Hematopoietic multipotent progenitor cell (in vitro differentiated cells): ENCODE measurements at regions not wholly inside any gene's neighbourhood (a gene's known extent, or its start where the extent isn't known, plus 50 kb on each side); places are given as distances from the start of the nearest gene placed in this dataset.

Experiments used
- DNase-seq, 3 donors: peaks; one replicate each; pipeline ENCODE4 v3.0.0-alpha.2; 2011 to 2015; ENCODE audit warnings: low read depth in 2 of 3, low spot score in 2 of 3

DNA sequence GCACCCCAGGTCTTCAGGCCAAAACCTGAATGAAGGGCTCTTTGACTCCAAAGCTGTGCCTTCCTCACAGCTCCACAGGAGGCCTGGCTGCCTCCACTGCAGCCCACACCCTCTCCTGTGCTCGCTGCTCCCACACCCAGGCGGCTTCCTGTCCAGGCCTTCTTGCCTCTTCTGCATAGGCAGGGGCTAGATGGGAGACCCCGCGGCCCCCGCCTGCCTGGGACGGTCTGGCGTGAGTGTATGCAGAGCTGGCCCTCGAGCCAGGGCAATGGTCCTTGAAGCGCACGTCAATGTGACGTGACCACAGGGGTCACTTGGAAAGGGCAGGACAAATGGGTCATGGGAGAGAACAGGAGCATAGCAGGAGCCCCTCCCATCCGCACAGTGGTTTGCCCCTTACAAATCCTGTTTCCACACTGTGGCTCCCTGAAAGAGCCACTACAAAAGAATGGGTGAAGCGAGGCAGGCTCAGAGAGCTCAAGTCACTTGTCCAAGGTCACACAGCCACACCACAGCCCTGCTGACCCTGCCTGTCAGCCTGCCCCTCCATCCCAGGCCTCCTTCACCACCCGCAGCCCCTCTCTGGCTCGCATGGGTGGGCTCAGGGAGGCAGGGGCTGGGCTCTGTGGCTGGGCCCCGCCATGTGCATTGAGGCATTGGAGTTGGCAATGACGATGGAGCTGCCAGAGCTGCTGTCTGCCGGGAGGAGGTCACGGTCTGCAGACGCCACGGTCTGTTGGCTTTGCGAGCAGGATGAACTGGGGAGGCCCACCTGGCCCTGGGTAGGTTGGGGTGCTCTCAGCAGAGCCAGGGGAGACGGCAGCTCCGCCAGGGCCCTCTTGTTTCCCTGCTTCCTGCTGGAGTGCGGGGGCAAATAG lies 71.2 kb upstream of the WNT11 start:
- DNase-seq = no peak

DNA sequence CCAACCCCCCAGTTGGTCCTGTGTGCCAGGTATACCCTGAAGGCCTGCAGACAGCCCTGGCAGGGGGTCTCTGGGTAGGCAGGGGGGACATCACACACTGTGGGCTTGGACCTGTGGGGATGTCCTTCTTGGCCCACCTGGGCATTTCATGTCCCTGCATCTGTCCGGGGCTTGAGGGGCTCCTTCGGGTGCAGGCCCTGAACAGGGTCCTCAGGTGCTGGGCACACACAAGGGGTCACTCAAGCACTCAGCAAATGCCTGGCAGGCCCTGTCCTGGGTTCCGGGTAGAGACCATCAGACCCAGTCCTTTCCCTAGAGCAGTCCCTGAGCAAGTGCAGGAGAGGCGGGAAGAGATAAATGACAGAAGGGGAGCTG lies 70.5 kb upstream of the WNT11 start:
- DNase-seq = no peak

DNA sequence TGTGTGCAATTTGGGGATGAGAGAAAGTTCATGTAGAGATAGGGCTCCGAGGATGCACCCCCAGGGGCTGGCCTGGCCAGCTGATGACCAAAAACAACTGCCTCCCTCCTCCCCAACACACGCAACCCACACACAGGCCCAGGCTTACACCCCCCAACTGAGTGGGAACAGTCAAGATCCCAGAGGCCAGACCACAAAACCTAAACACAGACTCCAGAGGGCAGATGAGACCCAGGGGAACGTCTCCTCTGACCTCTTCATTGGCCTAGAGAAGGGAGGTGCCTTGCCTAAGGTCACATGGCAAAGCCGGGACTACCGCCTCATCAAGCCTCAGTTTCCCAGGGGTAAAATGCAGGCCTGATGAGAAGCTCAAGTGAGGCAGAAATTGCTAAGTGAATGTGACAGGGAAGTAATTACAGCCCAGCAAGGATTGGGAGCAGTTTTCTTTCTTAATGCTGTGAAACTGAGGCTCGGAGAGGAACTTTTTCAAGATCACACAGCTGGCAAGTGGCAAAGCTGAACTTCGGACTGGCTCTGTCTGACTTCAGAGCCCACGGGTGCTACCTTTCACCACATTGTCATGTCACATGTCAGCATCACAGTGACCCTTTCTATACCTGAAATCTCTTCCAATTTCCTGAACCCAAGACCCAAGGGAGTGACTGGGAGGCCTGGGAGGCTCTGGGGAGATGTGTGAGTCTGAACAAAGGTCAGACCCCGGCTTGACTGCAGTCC lies 69.9 kb upstream of the WNT11 start:
- DNase-seq = no peak

DNA sequence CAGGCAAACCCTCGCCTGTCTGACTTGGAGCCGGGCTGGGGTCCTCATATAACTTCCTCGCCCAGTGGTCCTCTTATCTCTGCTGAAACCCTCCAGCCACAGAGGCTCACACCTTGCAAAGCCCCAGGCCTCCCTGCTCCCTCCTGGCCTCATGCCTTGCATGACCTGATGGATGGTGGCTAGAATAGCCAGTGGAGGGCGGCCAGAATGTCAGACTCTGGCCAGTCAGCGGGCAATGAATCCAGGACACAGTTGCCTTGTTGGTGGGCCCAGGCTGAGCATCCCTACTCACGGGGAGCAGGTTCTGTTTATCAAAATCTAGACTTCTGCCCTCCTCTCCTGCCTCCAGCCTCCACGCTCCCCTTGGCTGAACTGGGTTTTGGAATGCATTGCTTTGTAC lies 69.1 kb upstream of the WNT11 start:
- no peak for DNase-seq

DNA sequence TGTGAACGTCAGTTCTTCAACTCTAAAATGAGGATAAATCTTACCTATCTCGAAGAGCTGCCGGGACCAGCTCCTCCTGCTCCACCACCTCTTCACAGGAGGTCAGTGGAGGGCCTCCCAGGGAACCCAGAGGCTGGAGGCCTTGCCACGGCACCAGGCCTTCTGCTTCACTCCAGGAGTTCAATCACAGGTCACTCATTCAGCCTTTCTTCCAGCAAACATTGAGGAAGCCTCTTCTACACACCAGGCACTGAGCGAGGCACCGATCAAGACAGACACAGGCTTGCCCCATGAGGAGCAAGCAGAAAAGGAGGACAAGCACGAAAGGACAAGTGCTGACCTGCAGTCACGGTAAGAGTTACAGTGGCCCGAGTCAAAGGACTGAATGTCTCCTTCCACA lies 64.8 kb upstream of the WNT11 start:
- DNase-seq = no peak

DNA sequence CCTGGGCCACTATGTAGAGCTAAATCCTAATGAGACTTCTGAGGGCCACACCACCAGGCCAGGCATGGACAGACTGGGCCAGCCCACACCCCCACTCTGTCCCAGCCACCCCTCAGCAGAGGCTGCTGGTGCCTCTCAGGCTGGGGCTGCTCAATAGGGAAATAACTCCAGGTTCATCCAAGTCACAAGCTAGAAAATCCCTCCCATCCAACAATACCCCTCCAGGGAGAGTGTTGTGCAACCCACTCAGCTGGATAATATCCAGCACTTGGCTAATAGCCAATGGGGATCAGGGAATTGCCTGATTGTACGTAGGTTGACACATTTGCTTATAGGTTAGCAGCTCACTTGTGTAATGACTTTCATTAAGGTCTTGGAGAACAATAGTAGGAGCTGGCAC lies 64.1 kb upstream of the WNT11 start:
- DNase-seq = no peak

DNA sequence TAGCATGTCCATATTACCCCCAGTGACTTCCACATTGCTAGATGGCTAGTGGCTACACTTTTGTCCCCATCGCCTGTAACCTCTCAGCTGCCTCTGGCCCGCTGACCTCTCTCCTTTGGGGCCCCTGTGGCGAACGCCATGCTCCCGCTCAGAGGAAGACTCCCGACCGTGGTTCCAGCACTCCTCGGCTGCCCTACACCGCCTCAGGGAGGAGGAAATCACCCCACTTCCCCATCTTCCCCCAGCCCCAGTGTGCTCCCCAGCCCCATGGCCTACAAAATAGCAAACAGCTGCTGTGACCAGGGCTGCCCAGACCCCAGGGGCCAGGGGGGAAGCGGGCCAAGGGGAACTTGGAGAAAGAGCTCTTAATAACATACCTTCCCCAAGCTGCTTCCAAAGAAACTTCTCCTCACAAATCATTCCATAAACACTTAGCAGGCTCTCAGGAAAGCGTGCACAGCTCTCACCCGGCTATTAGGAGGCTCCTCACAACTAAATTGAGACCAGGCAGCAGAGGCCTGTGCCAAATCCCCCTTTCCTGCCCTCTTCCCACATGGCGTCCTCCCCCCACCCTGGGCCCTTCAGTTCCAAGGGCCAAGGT lies 63.5 kb upstream of the WNT11 start:
- no peak for DNase-seq

DNA sequence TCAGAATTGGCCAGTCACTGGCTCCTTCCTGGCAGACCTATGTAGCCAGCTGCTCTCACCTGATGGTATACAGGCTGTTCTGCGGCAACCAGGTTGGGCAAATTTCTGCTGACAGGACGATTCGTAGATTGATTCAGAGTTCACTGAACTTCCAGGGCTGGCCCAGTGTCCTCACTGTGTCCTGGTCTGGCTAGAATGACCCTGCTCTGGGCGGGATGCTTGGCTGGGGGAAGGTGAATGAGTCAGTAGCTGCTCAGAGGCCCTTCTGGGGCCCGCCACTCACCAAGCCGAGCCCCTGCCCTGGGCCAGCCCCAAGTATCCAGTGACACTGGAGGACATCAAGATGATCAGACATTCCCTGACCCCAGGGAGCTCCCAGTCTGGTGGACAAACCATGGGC lies 62.9 kb upstream of the WNT11 start:
- no peak for DNase-seq

DNA sequence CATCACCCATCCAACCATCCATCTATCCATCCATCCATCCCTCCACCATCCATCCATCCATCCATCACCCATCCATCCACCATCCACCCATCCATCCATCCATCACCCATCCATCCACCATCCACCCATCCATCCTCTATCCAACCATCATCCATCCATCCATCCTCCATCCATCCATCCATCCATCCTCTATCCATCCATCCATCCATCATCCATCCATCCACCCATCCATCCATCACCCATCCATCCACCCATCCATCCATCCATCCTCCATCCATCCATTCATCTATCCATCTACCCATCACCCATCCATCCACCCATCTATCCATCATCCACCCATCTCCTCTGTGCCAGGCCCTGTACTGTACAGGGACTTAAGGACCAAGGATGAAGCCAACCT lies 62.2 kb upstream of the WNT11 start:
- no peak for DNase-seq

DNA sequence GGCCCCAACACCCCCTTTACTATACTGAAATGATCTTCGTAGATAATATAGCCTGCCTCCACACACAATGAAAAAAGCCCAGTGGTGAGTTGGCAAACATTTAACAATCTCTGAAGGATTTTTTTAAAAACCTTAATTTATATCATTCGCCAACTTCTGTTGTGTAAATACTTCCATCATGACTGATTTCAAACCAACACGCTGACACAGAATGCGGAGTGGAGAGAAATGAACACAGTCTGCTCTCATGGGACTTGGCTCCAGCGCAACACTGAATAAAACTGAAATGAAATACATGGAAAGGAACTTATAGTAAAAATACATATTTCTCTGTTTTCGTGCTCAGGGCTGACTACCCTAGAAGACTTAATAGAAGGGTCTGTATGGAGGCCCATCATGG lies 61.3 kb upstream of the WNT11 start:
- no peak for DNase-seq

DNA sequence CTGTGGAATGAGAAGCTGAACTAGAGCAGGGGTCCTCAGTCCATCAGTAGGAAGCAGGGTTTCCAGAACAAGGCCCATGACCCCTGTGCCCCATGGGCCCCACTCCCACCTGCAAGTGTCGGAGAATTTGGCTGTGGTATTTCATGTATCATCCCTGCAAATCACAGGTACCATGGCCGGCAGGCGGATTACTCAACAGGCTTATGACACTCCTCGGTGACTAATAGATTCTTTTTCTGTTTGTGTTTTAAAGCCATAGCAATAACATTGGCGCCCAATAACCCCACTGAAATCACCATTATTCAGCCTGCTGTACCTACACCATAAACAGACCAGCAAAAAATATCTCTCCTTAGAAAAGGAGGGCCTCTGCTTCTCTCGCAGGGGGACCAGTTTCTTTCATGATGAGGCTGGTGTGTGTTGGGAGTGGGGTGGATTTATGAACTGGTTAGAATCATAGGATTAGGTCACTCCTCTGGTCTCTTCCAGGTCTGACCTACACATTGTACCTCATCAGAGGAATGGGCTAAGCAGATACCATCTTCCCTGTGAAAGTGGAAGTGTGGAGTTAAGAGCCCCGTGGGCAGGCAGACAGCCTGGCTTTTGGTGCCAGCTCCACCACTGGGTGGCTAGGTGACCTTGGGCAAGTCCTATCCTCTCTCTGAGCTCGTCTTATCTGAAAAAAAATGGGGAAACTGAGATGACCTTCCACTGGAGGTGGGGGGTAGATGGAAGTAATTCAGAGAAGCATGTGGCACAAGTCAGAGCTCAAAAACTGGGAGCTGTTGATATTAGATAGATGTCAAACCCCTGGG lies 60.2 kb upstream of the WNT11 start:
- DNase-seq = no peak

DNA sequence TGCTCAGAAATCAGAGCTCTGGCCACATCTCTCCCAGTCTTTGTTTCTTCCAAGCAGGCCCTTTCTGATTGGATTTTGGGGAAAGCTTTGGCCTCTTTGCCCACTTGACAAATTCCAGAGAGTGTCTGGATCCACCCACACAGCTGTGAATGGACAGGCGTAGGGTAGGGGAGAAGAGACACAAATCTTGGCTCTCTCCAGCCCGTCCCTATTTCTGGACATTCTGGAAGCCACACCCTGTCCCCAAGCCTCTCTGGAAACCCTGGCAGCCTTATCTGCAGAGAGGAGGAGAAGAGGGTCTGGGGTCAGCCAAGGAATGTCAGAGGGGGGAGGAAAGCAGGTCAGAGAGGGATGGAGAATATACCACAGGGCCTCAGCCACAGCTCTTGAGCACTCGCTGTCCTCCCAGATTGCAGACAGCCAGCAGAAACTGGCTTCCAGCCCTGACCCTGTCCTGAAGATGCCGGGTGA lies 59.5 kb upstream of the WNT11 start:
- DNase-seq = no peak

DNA sequence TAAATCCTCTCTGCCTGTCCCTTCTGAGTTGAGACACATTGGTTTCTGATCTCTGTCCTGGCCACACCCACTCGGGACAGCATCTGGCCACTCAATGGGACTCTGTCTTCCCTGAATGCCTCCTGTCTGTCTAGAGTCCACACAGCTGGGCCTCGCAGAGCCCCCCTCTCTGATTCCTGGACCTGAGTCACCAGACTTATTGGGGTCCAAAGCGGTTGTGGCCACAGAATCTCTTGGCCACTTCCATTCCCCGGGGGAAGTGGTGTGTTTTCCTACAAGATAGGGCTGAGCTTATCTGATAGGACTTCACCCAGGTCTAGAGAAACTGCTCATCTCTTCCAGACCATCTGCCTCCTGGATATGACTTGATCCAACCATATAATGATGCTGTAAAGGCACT lies 57.4 kb upstream of the WNT11 start:
- no peak for DNase-seq

DNA sequence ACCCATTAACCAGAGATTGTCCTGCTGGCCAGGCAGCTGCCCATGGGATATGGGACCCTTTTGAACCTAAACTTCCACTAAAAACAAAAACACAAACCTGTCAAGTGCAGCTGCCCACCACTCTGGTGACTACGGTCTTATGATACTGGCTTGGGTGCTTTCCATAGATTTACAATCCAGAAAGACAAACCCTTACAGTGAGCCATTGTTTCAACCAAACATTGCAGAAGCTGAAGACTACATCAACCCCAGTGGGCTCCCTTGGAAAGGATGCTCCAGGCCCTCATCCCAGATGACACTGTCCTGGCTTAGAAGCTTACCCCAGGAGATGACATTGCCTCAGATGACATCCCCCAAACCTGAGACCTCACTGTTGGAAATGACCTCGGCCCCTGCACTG lies 56.9 kb upstream of the WNT11 start:
- DNase-seq = no peak

DNA sequence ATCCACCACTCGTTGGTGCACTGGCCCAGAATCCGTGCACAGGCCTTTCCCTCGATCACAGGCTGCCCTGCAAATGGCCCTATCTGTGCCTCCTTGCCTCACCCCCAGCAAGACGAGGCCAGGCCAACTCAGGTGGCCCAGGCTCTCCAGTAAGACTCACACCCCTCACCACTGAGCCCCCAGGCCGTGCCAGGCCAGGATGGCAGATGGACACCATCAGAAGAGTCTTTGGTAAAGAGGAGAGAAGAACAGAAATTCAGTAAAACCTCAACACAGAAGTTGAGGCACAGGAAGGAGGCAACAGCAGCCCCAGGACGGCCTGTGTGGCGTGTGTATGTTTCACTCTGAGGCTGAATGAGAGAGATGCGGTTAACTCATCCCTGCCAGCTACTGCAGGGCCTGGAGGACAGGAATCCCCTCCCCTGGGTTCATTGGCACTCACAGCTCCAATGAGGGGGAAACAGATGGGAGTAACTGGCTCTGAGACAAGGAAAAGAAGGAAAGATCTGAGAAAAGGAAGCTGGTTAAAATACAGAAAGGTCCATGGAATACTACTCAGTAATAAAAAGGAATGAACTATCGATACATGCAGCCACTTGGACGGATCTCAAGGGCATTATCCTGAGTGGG lies 54.1 kb upstream of the WNT11 start:
- DNase-seq = no peak

DNA sequence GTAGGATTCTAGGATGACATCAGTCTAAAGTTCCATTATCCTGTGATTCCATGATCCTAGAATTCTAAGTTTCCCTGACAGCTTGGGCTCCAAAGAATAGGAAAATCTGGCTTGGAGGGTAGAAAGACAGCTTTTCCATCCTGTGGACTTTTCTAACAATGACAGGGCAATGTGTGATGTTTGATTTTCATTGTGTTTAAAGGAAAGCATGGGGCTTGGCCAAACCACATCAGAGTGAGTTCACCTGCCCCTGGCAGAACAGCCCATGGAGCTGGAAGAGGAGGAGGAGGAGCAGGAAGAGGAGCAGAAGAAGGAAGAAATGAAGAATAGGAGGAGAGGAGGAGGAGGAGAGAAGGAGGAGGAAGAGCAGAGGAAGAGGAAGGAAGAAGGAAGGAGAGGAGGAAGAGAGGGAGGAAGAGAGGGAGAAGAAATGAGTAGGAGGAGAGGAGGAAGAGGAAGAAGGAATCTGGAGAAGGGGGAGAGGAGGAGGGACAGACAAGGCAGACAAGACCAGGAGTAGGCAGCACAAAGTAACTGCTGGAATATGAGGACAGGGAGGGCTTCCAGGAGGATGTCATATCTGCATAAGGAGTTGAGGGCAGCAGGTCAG lies 53.1 kb upstream of the WNT11 start:
- DNase-seq = no peak

DNA sequence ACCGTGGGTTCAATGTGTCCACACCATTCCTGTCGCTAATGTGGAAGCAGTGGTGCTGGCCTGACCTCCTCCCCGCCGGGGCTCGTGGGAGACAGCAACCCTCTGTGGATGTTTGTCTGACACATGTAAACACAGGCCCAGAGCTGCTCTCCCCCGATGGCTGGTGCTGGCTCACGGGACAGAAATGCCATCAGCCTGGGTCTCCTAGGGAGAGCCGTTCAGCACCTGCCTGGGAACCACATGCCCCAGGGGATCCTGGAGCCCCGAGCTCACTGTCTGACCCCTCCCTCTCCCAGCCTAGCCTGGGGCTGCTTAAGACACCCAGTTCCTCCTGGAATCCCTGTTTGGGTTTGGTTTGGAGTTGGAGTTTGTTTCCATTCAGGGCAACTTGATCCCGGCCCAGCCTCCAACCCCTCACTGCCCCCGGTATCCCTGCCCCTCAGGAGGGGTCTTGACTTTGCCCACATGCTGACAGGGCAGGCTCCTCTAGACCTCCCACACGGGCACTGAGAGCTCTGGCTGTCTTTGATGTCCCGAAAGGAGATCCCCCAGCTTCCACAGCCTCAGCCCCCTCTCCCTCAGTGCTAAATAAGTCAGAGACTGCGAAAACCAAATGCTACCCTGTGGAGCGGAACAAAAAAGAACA lies 50.9 kb upstream of the WNT11 start:
- DNase-seq = no peak

DNA sequence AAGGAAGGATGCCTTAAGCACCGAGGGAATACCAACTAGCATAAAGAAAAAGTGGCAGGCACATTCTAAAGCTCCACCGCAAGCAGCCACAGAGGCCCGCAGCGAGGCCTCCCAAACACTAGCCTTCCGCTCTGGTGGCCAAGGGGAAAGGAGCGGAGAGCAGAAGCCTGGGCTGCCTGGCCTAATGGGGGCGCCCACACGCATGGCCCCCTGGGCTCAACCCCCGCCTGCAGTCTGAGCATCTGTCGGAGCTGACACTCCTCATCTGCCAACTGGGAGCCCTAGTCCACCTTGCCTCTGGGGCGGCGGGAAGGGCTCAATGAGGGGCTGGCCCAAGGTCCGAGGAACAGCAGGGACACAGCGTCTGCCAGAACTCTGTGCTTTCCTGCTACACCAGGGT lies 50.1 kb upstream of the WNT11 start:
- DNase-seq = no peak
